ENCODE measurements at regions not wholly inside any gene's neighbourhood (a gene's known extent, or its start where the extent isn't known, plus 50 kb on each side); places are given as distances from the start of the nearest gene placed in this dataset.
"Not testable (repeated sequence)": the region's sequence is repeated elsewhere in the genome, so short reads cannot be mapped to it uniquely, and the experiment has no call there.

DNA sequence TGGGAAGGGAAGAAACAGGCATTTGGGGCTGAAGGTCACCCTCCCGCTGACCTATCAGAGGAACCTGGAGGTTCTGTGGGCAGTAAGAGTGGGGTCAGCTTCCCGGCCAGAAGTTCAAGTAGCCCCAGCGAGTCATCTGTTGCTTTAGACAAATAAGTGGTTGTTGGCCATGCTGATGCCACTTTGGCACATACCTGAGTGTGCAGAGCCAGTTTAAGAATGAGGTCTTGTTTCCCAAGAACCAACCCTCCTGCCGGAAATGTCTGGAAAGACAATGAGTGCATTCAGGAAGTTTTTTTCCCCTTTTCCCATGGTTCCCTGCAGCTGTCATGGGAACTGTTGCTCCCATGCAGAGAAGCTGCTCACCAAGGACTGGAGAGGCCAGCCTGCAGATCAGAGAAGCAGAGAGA is 166.7 kb downstream of the ZNF621 start:
- DNase-seq (ENCODE audit: low read depth, low spot score): no peak
- Histone ChIP-seq H3K27ac (ENCODE audit: low read length) (no peak overlapping the region), H3K27me3 (ENCODE audit: control insufficient read depth, insufficient read depth, low read length) (no peaks in the 10 kb centered on the region), H3K4me3 (ENCODE audit: low read length) (no peak overlapping the region), H3K4me1 (ENCODE audit: control insufficient read depth, insufficient read depth, low read length) (no peaks in the 10 kb centered on the region), H3K36me3 (ENCODE audit: control insufficient read depth, insufficient read depth, low read length) (no peaks in the 10 kb centered on the region), H3K9me3 (ENCODE audit: control insufficient read depth, insufficient read depth, low read length) (no peaks in the 10 kb centered on the region)
- no CpG with 5 or more reads among the region's 4 CpGs for WGBS (ENCODE audit: insufficient coverage, insufficient read length)

- Histone ChIP-seq H3K9me3 (ENCODE audit: control insufficient read depth, insufficient read depth, low read length) (no peaks in the 10 kb centered on the region), H3K4me1 (ENCODE audit: control insufficient read depth, insufficient read depth, low read length) (no peaks in the 10 kb centered on the region), H3K27me3 (ENCODE audit: control insufficient read depth, insufficient read depth, low read length) (no peaks in the 10 kb centered on the region), H3K36me3 (ENCODE audit: control insufficient read depth, insufficient read depth, low read length) (no peaks in the 10 kb centered on the region), H3K4me3 (ENCODE audit: low read length) (no peak overlapping the region), H3K27ac (ENCODE audit: low read length) (no peak overlapping the region)
- DNase-seq (ENCODE audit: low read depth, low spot score): no peak
- WGBS (ENCODE audit: insufficient coverage, insufficient read length): no CpG with 5 or more reads among the region's 2 CpGs
Observed at GRCh38 chr3:40695848-40696247, 171.1 kb downstream of the ZNF621 start.

- H3K27ac ChIP-seq (ENCODE audit: low read length); H3K36me3 ChIP-seq (ENCODE audit: control insufficient read depth, insufficient read depth, low read length); H3K27me3 ChIP-seq (ENCODE audit: control insufficient read depth, insufficient read depth, low read length); H3K4me1 ChIP-seq (ENCODE audit: control insufficient read depth, insufficient read depth, low read length); H3K4me3 ChIP-seq (ENCODE audit: low read length); DNase-seq (ENCODE audit: low read depth, low spot score); H3K9me3 ChIP-seq (ENCODE audit: control insufficient read depth, insufficient read depth, low read length): not testable (repeated sequence)
Observed at GRCh38 chr3:40698611-40699010, 173.9 kb downstream of the ZNF621 start.

- Histone ChIP-seq H3K27ac (ENCODE audit: low read length) (no peak overlapping the region), H3K36me3 (ENCODE audit: control insufficient read depth, insufficient read depth, low read length) (no peaks in the 10 kb centered on the region), H3K4me3 (ENCODE audit: low read length) (no peak overlapping the region), H3K27me3 (ENCODE audit: control insufficient read depth, insufficient read depth, low read length) (no peaks in the 10 kb centered on the region), H3K4me1 (ENCODE audit: control insufficient read depth, insufficient read depth, low read length) (no peaks in the 10 kb centered on the region), H3K9me3 (ENCODE audit: control insufficient read depth, insufficient read depth, low read length) (no peaks in the 10 kb centered on the region)
- DNase-seq (ENCODE audit: low read depth, low spot score): no peak
- no CpG with 5 or more reads among the region's 1 CpG for WGBS (ENCODE audit: insufficient coverage, insufficient read length)
Observed at GRCh38 chr3:40701016-40701588, 176.3 kb downstream of the ZNF621 start.

DNA sequence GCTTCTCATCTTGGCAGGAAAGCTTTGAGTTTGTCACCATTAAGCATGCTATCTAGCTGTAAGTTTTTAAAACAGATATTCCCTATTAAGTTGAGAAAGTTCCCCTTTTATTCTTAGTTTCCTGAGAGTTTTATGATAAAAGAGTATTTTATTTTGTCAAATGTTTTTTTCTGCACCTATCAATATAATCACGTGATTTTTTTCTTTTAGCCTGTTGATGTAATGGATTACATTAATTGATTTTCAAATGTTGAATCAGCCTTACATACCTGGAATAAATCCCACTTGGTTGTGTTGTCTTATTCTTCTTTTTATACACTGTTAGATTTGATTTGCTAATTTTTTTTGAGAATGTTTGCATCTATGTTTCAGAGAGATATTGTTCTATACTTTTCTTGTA is 179.5 kb downstream of the ZNF621 start:
- Histone ChIP-seq H3K36me3 (ENCODE audit: control insufficient read depth, insufficient read depth, low read length) (no peaks in the 10 kb centered on the region), H3K9me3 (ENCODE audit: control insufficient read depth, insufficient read depth, low read length) (no peaks in the 10 kb centered on the region), H3K27ac (ENCODE audit: low read length) (no peak overlapping the region), H3K4me1 (ENCODE audit: control insufficient read depth, insufficient read depth, low read length) (no peaks in the 10 kb centered on the region), H3K27me3 (ENCODE audit: control insufficient read depth, insufficient read depth, low read length) (no peaks in the 10 kb centered on the region), H3K4me3 (ENCODE audit: low read length) (no peak overlapping the region)
- WGBS (ENCODE audit: insufficient coverage, insufficient read length): no CpG with 5 or more reads among the region's 1 CpG
- no peak for DNase-seq (ENCODE audit: low read depth, low spot score)

DNA sequence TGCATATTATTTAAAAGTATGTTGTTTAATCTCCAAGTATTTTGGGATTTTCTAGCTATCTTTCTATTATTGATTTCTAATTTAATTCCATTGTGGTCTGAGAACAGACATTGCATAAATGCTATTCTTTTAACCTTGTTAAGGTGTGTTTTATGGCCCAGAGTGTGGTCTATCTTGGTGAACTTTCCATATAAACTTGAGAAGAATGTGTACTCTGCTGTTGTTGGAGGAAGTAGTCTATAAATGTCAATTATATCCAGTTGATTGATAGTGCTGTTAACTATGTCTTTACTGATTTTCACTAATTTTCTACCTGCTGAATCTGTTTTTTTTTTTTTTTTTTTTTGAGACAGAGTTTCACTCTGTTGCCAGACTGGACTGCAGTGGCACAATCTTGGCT is 180.9 kb downstream of the ZNF621 start:
- no peak overlapping the region for H3K27ac ChIP-seq (ENCODE audit: low read length)
- H3K27me3 ChIP-seq (ENCODE audit: control insufficient read depth, insufficient read depth, low read length): no peaks in the 10 kb centered on the region
- no peaks in the 10 kb centered on the region for H3K9me3 ChIP-seq (ENCODE audit: control insufficient read depth, insufficient read depth, low read length)
- H3K4me3 ChIP-seq (ENCODE audit: low read length): no peak overlapping the region
- DNase-seq (ENCODE audit: low read depth, low spot score): no peak
- no peaks in the 10 kb centered on the region for H3K4me1 ChIP-seq (ENCODE audit: control insufficient read depth, insufficient read depth, low read length)
- H3K36me3 ChIP-seq (ENCODE audit: control insufficient read depth, insufficient read depth, low read length): no peaks in the 10 kb centered on the region

- Histone ChIP-seq H3K36me3 (ENCODE audit: control insufficient read depth, insufficient read depth, low read length) (no peaks in the 10 kb centered on the region), H3K27ac (ENCODE audit: low read length) (no peak overlapping the region), H3K27me3 (ENCODE audit: control insufficient read depth, insufficient read depth, low read length) (no peaks in the 10 kb centered on the region), H3K4me3 (ENCODE audit: low read length) (no peak overlapping the region), H3K9me3 (ENCODE audit: control insufficient read depth, insufficient read depth, low read length) (no peaks in the 10 kb centered on the region), H3K4me1 (ENCODE audit: control insufficient read depth, insufficient read depth, low read length) (no peaks in the 10 kb centered on the region)
- DNase-seq (ENCODE audit: low read depth, low spot score): no peak
Observed at GRCh38 chr3:40713306-40713705, 188.5 kb downstream of the ZNF621 start.

DNA sequence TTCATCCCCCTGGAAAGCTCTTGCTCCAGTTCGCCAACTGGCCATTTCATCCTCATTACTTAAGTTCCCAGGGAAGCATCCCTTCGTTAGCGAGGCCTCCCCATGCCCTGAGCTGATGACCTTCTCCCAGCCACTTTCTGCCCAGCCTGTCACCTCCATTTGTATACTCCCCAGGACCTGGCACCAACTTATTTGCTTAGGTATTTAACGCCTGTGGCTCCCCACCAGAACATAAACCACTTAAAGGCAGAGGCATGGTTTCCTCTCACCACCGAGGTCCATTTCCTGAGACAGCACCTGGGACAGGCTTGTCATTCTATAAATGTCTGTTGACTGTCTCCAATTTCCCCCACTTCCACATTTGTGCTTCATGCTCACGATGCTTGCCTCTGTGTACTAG is 189.0 kb downstream of the ZNF621 start:
- Histone ChIP-seq H3K27ac (ENCODE audit: low read length) (no peak overlapping the region), H3K27me3 (ENCODE audit: control insufficient read depth, insufficient read depth, low read length) (no peaks in the 10 kb centered on the region), H3K9me3 (ENCODE audit: control insufficient read depth, insufficient read depth, low read length) (no peaks in the 10 kb centered on the region), H3K4me1 (ENCODE audit: control insufficient read depth, insufficient read depth, low read length) (no peaks in the 10 kb centered on the region), H3K36me3 (ENCODE audit: control insufficient read depth, insufficient read depth, low read length) (no peaks in the 10 kb centered on the region), H3K4me3 (ENCODE audit: low read length) (no peak overlapping the region)
- DNase-seq (ENCODE audit: low read depth, low spot score): no peak
- no CpG with 5 or more reads among the region's 6 CpGs for WGBS (ENCODE audit: insufficient coverage, insufficient read length)

DNA sequence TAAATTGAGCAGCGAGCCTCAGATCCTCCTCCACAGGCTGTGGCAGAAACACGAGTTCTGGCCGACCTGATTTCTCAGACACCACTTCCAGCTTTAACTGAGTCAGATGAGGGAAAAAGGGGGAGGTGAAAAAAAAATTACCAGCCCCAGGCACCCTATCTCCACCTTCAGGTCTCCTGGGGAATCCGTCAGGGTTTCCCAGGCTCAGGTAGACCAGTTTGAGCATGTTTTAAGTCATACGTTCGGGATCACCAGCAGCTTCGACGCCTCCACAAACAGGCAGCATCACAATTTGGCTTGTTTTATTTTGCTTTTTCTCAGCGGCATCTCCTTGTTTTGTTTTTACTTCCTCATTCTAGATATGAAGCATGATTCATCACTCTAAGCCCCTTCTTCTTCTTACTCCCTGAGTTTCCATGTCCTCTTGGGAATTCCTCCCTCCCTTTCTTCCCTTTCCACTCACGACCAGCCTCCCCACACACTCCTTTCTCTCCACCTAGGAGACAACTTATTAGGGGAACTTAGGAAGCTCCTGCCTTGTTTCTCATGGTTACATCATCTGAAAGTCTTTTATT is 190.1 kb downstream of the ZNF621 start:
- Histone ChIP-seq H3K9me3 (ENCODE audit: control insufficient read depth, insufficient read depth, low read length) (no peaks in the 10 kb centered on the region), H3K36me3 (ENCODE audit: control insufficient read depth, insufficient read depth, low read length) (no peaks in the 10 kb centered on the region), H3K4me3 (ENCODE audit: low read length) (no peak overlapping the region), H3K27me3 (ENCODE audit: control insufficient read depth, insufficient read depth, low read length) (no peaks in the 10 kb centered on the region), H3K27ac (ENCODE audit: low read length) (no peak overlapping the region), H3K4me1 (ENCODE audit: control insufficient read depth, insufficient read depth, low read length) (no peaks in the 10 kb centered on the region)
- DNase-seq (ENCODE audit: low read depth, low spot score): no peak
- no CpG with 5 or more reads among the region's 10 CpGs for WGBS (ENCODE audit: insufficient coverage, insufficient read length)

DNA sequence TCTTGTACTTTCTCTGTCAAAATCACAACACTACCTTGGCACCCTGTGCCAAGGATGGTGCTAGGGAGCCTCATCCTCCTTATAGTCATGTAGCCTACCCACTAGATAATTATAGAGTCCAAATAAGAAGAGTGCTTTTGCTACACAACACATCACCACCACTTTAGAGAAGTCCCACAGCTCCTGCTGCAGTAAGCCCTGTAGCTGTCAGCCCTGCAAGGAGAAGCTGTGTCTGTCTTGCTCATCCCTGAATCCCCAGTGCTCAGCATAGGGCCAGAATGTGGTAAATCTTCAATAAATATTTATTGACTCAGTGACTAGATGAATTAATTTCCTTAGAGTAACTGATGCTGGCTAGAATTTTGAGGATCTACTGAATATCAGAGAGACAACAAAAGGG is 190.8 kb downstream of the ZNF621 start:
- Histone ChIP-seq H3K4me1 (ENCODE audit: control insufficient read depth, insufficient read depth, low read length) (no peaks in the 10 kb centered on the region), H3K4me3 (ENCODE audit: low read length) (no peak overlapping the region), H3K36me3 (ENCODE audit: control insufficient read depth, insufficient read depth, low read length) (no peaks in the 10 kb centered on the region), H3K27ac (ENCODE audit: low read length) (no peak overlapping the region), H3K27me3 (ENCODE audit: control insufficient read depth, insufficient read depth, low read length) (no peaks in the 10 kb centered on the region), H3K9me3 (ENCODE audit: control insufficient read depth, insufficient read depth, low read length) (no peaks in the 10 kb centered on the region)
- DNase-seq (ENCODE audit: low read depth, low spot score): no peak

- no peaks in the 10 kb centered on the region for H3K9me3 ChIP-seq (ENCODE audit: control insufficient read depth, insufficient read depth, low read length)
- H3K4me1 ChIP-seq (ENCODE audit: control insufficient read depth, insufficient read depth, low read length): no peaks in the 10 kb centered on the region
- H3K27me3 ChIP-seq (ENCODE audit: control insufficient read depth, insufficient read depth, low read length): no peaks in the 10 kb centered on the region
- H3K27ac ChIP-seq (ENCODE audit: low read length): no peak overlapping the region
- no CpG with 5 or more reads among the region's 1 CpG for WGBS (ENCODE audit: insufficient coverage, insufficient read length)
- no peak for DNase-seq (ENCODE audit: low read depth, low spot score)
- no peak overlapping the region for H3K4me3 ChIP-seq (ENCODE audit: low read length)
- H3K36me3 ChIP-seq (ENCODE audit: control insufficient read depth, insufficient read depth, low read length): no peaks in the 10 kb centered on the region
Observed at GRCh38 chr3:40717471-40717870, 192.7 kb downstream of the ZNF621 start.

Measured in iPS DF 6.9 (cell line).